ENCODE measurements at regions not wholly inside any gene's neighbourhood (a gene's known extent, or its start where the extent isn't known, plus 50 kb on each side); places are given as distances from the start of the nearest gene placed in this dataset.

GRCh38 chr5:8434501-8434900, 565.6 kb downstream of the MTRR start:
- TF ChIP-seq BACH2 (CRISPR knock-in tag; IDR thresholded peaks at IDR 0.05; ENCODE audit: borderline replicate concordance) (no peak), ZFP3 (CRISPR knock-in tag; IDR thresholded peaks at IDR 0.05) (no peak), RARB (CRISPR knock-in tag; IDR thresholded peaks at IDR 0.05) (no peak), ZNF8 (CRISPR knock-in tag; IDR thresholded peaks at IDR 0.05) (no peak), TSHZ2 (CRISPR knock-in tag; IDR thresholded peaks at IDR 0.05) (no peak), TOX (CRISPR knock-in tag; IDR thresholded peaks at IDR 0.05; ENCODE audit: borderline replicate concordance) (no peak), OSR1 (CRISPR knock-in tag; IDR thresholded peaks at IDR 0.05) (no peak), ARNTL (CRISPR knock-in tag; IDR thresholded peaks at IDR 0.05; ENCODE audit: borderline replicate concordance, low read depth) (no peak), ZC3H10 (CRISPR knock-in tag; IDR thresholded peaks at IDR 0.05) (no peak), PATZ1 (CRISPR knock-in tag; IDR thresholded peaks at IDR 0.05; ENCODE audit: borderline replicate concordance) (no peak), ZFP30 (CRISPR knock-in tag; IDR thresholded peaks at IDR 0.05) (no peak), SNAI2 (CRISPR knock-in tag; IDR thresholded peaks at IDR 0.05) (no peak), POU6F1 (CRISPR knock-in tag; IDR thresholded peaks at IDR 0.05; ENCODE audit: borderline replicate concordance, low read depth) (no peak), GLIS3 (CRISPR knock-in tag; IDR thresholded peaks at IDR 0.05) (no peak)

Data from SK-N-SH treated with all-trans-retinoic acid at 6 μM for 48 hours (cell line).